A549 (cell line): ENCODE measurements at regions not wholly inside any gene's neighbourhood (a gene's known extent, or its start where the extent isn't known, plus 50 kb on each side); places are given as distances from the start of the nearest gene placed in this dataset.

ENCODE experiments used
- ATAC-seq, 2 experiments: fragments of 200-7000 bp in 1 of 2; fragments of >200 bp in 1 of 2; cut with Nextera tagmentation in 1 of 2; cut with Tn5 transposase in 1 of 2; 3 replicates each; pipeline versions ENCODE4 v1.8.0 to v1.9.1; 2018 to 2020; ENCODE audit warnings: mild to moderate bottlenecking in 1 of 2, moderate library complexity in 1 of 2
- CTCF ChIA-PET: fragments of 300-600 bp; sonication (Branson Sonifier 250); formaldehyde crosslinking; extraction: SDS; loops from one replicate; lab custom pipeline; 2021; ENCODE audit warnings: antibody characterized with exemption, inconsistent platforms; lab: Yijun Ruan, JAX
- POLR2A ChIA-PET: fragments of 350-600 bp; formaldehyde crosslinking; extraction: SDS; loops from one replicate; lab custom pipeline; 2021; ENCODE audit warnings: antibody characterized with exemption, inconsistent platforms; lab: Yijun Ruan, JAX
- DNase-seq, 2 experiments: peaks; one replicate each; pipeline versions ENCODE4 v3.0.0 to v3.0.0-alpha.2; 2011 to 2016; ENCODE audit warnings: low read depth in 1 of 2, low spot score in 1 of 2
- FAIRE-seq: peaks from 2 replicates; lab custom pipeline; 2011; peaks lifted over from hg19 to GRCh38; lab: Jason Lieb, UNC
- H3K27ac ChIP-seq, 2 experiments: fragments of >200 bp; sonication (Bioruptor Twin); formaldehyde crosslinking; 3 replicates each; pipeline ENCODE4 v1.5.1; 2016 to 2017
- H3K4me1 ChIP-seq: fragments of >200 bp; sonication (Bioruptor Twin); formaldehyde crosslinking; 3 replicates; pipeline ENCODE4 v1.6.1; 2016
- H3K4me2 ChIP-seq: fragments of >200 bp; sonication (Bioruptor Twin); formaldehyde crosslinking; 3 replicates; pipeline ENCODE4 v1.6.1; 2016
- H3K4me3 ChIP-seq: fragments of >200 bp; sonication (Bioruptor Twin); formaldehyde crosslinking; 3 replicates; pipeline ENCODE4 v1.5.1; 2016
- H3K9me3 ChIP-seq: fragments of >200 bp; sonication (Bioruptor Twin); formaldehyde crosslinking; 3 replicates; pipeline ENCODE4 v1.6.1; 2016
- ATOH8 ChIP-seq: fragments of 250-450 bp; sonication (Bioruptor Pico); IDR thresholded peaks from 2 replicates; pipeline ENCODE4 v1.5.0; 2020; ENCODE audit warnings: low read depth, mild to moderate bottlenecking, moderate library complexity
- BHLHE40 ChIP-seq: IDR thresholded peaks from 2 replicates; pipeline ENCODE4 v1.6.1; 2012; ENCODE audit warnings: low read depth, low read length, inconsistent platforms
- E2F6 ChIP-seq: IDR thresholded peaks from 2 replicates; pipeline ENCODE4 v1.6.1; 2012; ENCODE audit warnings: low read depth, borderline replicate concordance
- EHMT2 ChIP-seq: fragments of 200-600 bp; sonication (generic); IDR thresholded peaks from 2 replicates; pipeline ENCODE4 v1.6.1; 2016; ENCODE audit warnings: antibody characterized with exemption, low read depth, mild to moderate bottlenecking, moderate library complexity
- EP300 ChIP-seq, 2 experiments: fragments of >200 bp; sonication (Bioruptor Twin); formaldehyde crosslinking; IDR thresholded peaks; 2 replicates in 1 of 2; 3 replicates in 1 of 2; pipeline ENCODE4 v1.6.1; 2016 to 2017
- ESRRA ChIP-seq: fragments of 150-350 bp; IDR thresholded peaks from 2 replicates; pipeline ENCODE4 v1.6.1; 2014; ENCODE audit warnings: mild to moderate bottlenecking, low read length, borderline replicate concordance
- FOSB ChIP-seq: fragments of 250-450 bp; sonication (Bioruptor Pico); IDR thresholded peaks from 2 replicates; pipeline ENCODE4 v1.5.0; 2020; ENCODE audit warnings: mild to moderate bottlenecking, moderate library complexity
- HMGXB4 ChIP-seq: fragments of 250-450 bp; sonication (Bioruptor Pico); IDR thresholded peaks from 2 replicates; pipeline ENCODE4 v1.5.0; 2021; ENCODE audit warnings: mild to moderate bottlenecking, moderate library complexity, borderline replicate concordance
- HOXB5 ChIP-seq: fragments of 250-450 bp; sonication (Bioruptor Pico); IDR thresholded peaks from 2 replicates; pipeline ENCODE4 v1.5.0; 2020; ENCODE audit warnings: mild to moderate bottlenecking, moderate library complexity
- MAFK ChIP-seq: fragments of 450-650 bp; IDR thresholded peaks from 2 replicates; pipeline ENCODE4 v1.6.1; 2014; ENCODE audit not compliant: partially characterized antibody
- MYC ChIP-seq: IDR thresholded peaks from 2 replicates; pipeline ENCODE4 v1.6.1; 2012; ENCODE audit warnings: mild to moderate bottlenecking, inconsistent platforms, low read length, improper control_type of control experiment, borderline replicate concordance
- NPAS2 ChIP-seq: fragments of 250-450 bp; sonication (Bioruptor Pico); IDR thresholded peaks from 2 replicates; pipeline ENCODE4 v1.8.0; 2022; ENCODE audit warnings: mild to moderate bottlenecking, moderate library complexity, borderline replicate concordance
- RFX5 ChIP-seq: fragments of 450-650 bp; IDR thresholded peaks from 2 replicates; pipeline ENCODE4 v1.7.1; 2014; ENCODE audit warnings: antibody characterized with exemption, mild to moderate bottlenecking, moderate library complexity
- RNF2 ChIP-seq: fragments of 200-600 bp; sonication (generic); IDR thresholded peaks from 2 replicates; pipeline ENCODE4 v1.6.1; 2016; ENCODE audit warnings: low read depth, mild to moderate bottlenecking, antibody characterized with exemption, moderate library complexity, borderline replicate concordance
- SMC3 ChIP-seq: fragments of >200 bp; sonication (Bioruptor Twin); formaldehyde crosslinking; IDR thresholded peaks from 3 replicates; pipeline ENCODE4 v1.6.1; 2018; ENCODE audit warnings: inconsistent platforms
- TP53 ChIP-seq: fragments of 250-450 bp; sonication (Bioruptor Pico); IDR thresholded peaks from 2 replicates; pipeline ENCODE4 v1.5.0; 2021; ENCODE audit warnings: mild to moderate bottlenecking, moderate library complexity
- USF2 ChIP-seq: fragments of 450-650 bp; IDR thresholded peaks from 2 replicates; pipeline ENCODE4 v1.6.1; 2014; ENCODE audit warnings: antibody characterized with exemption
- ZC3H11A ChIP-seq: fragments of 450-650 bp; IDR thresholded peaks from 2 replicates; pipeline ENCODE4 v1.6.1; 2014; ENCODE audit warnings: antibody characterized with exemption, mild to moderate bottlenecking
- ZFP36 ChIP-seq: fragments of 450-650 bp; IDR thresholded peaks from 2 replicates; pipeline ENCODE4 v1.6.1; 2014; ENCODE audit warnings: borderline replicate concordance; ENCODE audit not compliant: partially characterized antibody
- ZNF302 ChIP-seq: fragments of 250-450 bp; sonication (Bioruptor Pico); IDR thresholded peaks from 2 replicates; pipeline ENCODE4 v1.9.0; 2021; ENCODE audit warnings: inconsistent platforms, mild to moderate bottlenecking, moderate library complexity
- WGBS: methylation state at CpG from one replicate; pipeline ENCODE4 v1.1.6; 2017; ENCODE audit errors: missing lambda C conversion rate; 5-methylcytosine and 5-hydroxymethylcytosine counted together

- WGBS, result 58% methylated on average over 15 of the region's 17 CpGs
- Histone ChIP-seq H3K4me1 (no peaks in the 10 kb centered on the region), H3K4me2 (no peak overlapping the region), H3K4me3 (no peak overlapping the region), H3K9me3 (no peaks in the 10 kb centered on the region), H3K27ac (no peak overlapping the region)
- ATAC-seq (no peak), DNase-seq (no peak), FAIRE-seq (no peak)
- ChIA-PET CTCF (no interaction called here), POLR2A (no interaction called here)
- TF ChIP-seq ZC3H11A (no peak), RNF2 (no peak), MAFK (no peak), HMGXB4 (no peak), MYC (no peak), ATOH8 (CRISPR knock-in tag) (no peak), HOXB5 (no peak)
These were observed 237.3 kb downstream of the BRD1 start for GRCh38 chr22:49590381-49590780.

- no peak overlapping the region for H3K27ac ChIP-seq
- H3K4me2 ChIP-seq, result no peak overlapping the region
- no peak overlapping the region for H3K4me3 ChIP-seq
- ChIA-PET POLR2A (no interaction called here), CTCF (no interaction called here)
- no peak for DNase-seq
- TF ChIP-seq RFX5, result no peak
- no peak for TF ChIP-seq TP53 (CRISPR knock-in tag)
- TF ChIP-seq ZFP36, result no peak
- TF ChIP-seq ZC3H11A, result no peak
- TF ChIP-seq FOSB, result no peak
- TF ChIP-seq USF2, result no peak
- TF ChIP-seq NPAS2, result no peak
- no peak for TF ChIP-seq EHMT2
- TF ChIP-seq ESRRA, result no peak
- TF ChIP-seq MAFK, result no peak
- TF ChIP-seq E2F6, result no peak
- TF ChIP-seq BHLHE40, result no peak
- TF ChIP-seq EP300 (IDR thresholded peaks at IDR 0.05), result no peak
- no peak for TF ChIP-seq SMC3
- no peak for TF ChIP-seq HMGXB4
- no peak for TF ChIP-seq ZNF302 (CRISPR knock-in tag)
- FAIRE-seq, result no peak
- 50% methylated on average over 12 of the region's 18 CpGs for WGBS
- ATAC-seq, result no peak
- no peaks in the 10 kb centered on the region for H3K4me1 ChIP-seq
- H3K9me3 ChIP-seq, result no peaks in the 10 kb centered on the region
These were observed 237.9 kb downstream of the BRD1 start for GRCh38 chr22:49589811-49590210.
